ENCODE measurements at regions not wholly inside any gene's neighbourhood (a gene's known extent, or its start where the extent isn't known, plus 50 kb on each side); places are given as distances from the start of the nearest gene placed in this dataset.
"Not testable (repeated sequence)": the region's sequence is repeated elsewhere in the genome, so short reads cannot be mapped to it uniquely, and the experiment has no call there.

DNA sequence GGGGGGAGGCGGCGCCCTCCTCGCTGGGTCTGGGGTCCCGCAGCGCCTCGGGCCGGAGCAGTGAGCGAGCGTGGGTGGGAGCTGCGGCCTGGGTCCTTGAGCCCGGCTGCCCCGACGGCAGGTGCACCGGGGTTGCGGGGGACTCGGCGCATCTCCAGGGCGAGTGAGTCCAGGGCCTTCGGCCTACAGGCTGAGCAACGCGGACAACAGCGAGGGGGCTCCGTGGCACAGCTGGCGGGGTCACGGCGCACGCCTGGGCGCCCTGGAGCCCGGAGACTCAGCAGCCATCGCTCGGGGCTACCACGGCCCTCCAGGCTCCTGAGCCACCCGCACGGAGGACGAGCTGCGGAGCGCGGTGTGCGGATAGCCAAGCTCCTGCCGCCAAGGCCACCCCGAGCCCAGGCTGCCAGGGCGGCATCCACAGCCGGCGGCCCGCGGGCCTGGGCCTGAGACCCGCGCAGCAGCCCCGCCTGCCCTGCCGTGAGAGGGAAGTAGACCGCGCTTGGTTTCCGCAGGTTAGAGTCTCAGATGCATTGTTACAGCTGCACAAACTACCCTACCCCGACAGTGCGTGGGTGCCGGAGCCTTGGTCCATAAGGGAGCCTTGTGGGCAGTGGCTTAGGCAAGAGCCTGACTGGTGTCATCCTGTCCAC, 253.9 kb upstream of the SGCG start:
- TF ChIP-seq, protein P1, sequence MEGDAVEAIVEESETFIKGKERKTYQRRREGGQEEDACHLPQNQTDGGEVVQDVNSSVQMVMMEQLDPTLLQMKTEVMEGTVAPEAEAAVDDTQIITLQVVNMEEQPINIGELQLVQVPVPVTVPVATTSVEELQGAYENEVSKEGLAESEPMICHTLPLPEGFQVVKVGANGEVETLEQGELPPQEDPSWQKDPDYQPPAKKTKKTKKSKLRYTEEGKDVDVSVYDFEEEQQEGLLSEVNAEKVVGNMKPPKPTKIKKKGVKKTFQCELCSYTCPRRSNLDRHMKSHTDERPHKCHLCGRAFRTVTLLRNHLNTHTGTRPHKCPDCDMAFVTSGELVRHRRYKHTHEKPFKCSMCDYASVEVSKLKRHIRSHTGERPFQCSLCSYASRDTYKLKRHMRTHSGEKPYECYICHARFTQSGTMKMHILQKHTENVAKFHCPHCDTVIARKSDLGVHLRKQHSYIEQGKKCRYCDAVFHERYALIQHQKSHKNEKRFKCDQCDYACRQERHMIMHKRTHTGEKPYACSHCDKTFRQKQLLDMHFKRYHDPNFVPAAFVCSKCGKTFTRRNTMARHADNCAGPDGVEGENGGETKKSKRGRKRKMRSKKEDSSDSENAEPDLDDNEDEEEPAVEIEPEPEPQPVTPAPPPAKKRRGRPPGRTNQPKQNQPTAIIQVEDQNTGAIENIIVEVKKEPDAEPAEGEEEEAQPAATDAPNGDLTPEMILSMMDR (IDR thresholded peaks at IDR 0.05; ENCODE audit: partially characterized antibody, unreplicated experiment): no peak
- no peak overlapping the region for H3K4me3 Mint-ChIP-seq (ENCODE audit: unreplicated experiment)
- DNase-seq: no peak

GRCh38 chr13:22927845-22928244, 252.9 kb upstream of the SGCG start:
- not testable (repeated sequence) for H3K36me3 Mint-ChIP-seq (ENCODE audit: unreplicated experiment)

More for the DNA sequence above, 253.9 kb upstream of the SGCG start:
- H3K4me1 Mint-ChIP-seq (ENCODE audit: low read depth, unreplicated experiment): peaks cover 7% of the 10 kb centered on the region
- peaks cover 6% of the 10 kb centered on the region for H3K9me3 Mint-ChIP-seq (ENCODE audit: unreplicated experiment)
- no peak overlapping the region for H3K27ac Mint-ChIP-seq (ENCODE audit: unreplicated experiment)
- H3K27me3 Mint-ChIP-seq (ENCODE audit: unreplicated experiment): peaks cover 6% of the 10 kb centered on the region
- H3K36me3 Mint-ChIP-seq (ENCODE audit: unreplicated experiment): peaks cover 5% of the 10 kb centered on the region

DNA sequence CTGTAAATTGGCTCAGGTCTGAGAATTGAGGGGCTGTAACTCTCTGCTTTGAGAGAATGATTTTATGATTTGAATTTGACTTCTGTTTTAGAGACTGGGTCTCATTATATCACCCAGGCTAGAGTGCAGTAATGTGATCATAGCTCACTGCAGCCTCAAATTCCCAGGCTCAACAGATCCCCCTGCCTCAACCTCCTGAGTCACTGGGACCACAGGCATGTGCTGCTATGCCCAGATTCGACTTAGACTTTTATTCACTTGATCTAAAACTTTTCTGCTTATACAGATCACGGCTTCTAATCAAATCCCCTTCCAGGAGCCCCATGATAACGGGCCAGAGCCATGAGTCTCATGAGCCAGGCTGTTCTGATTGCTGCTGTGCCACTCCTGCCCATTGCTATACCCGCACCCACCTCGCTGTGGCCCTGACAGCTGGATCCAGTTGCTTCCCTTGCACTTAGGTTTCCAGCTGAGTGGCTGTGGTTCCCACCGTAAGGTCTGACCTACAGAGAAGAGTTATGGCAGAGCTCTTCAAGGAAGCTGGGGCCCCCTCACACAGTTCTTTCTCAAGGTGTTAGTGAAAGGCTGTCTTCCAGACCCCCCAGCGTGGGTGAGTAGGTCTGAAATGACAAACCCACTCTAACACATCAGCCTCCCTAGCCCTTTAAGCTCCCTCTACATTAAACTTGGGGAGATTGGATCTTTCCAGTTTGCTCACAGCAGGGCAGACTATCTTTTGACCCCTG, 251.2 kb upstream of the SGCG start:
- Mint-ChIP-seq H3K27ac (ENCODE audit: unreplicated experiment) (no peak overlapping the region), H3K4me1 (ENCODE audit: low read depth, unreplicated experiment) (peaks cover 7% of the 10 kb centered on the region), H3K36me3 (ENCODE audit: unreplicated experiment) (peaks cover 5% of the 10 kb centered on the region), H3K9me3 (ENCODE audit: unreplicated experiment) (peaks cover 7% of the 10 kb centered on the region), H3K27me3 (ENCODE audit: unreplicated experiment) (peaks cover 5% of the 10 kb centered on the region), H3K4me3 (ENCODE audit: unreplicated experiment) (no peak overlapping the region)
- DNase-seq: no peak
- TF ChIP-seq, protein P1 (IDR thresholded peaks at IDR 0.05; ENCODE audit: partially characterized antibody, unreplicated experiment): no peak

More at GRCh38 chr13:22927845-22928244, 252.9 kb upstream of the SGCG start:
- not testable (repeated sequence) for H3K9me3 Mint-ChIP-seq (ENCODE audit: unreplicated experiment); H3K27me3 Mint-ChIP-seq (ENCODE audit: unreplicated experiment); DNase-seq; H3K4me1 Mint-ChIP-seq (ENCODE audit: low read depth, unreplicated experiment); H3K4me3 Mint-ChIP-seq (ENCODE audit: unreplicated experiment); H3K27ac Mint-ChIP-seq (ENCODE audit: unreplicated experiment)

- TF ChIP-seq, protein P1 (IDR thresholded peaks at IDR 0.05; ENCODE audit: partially characterized antibody, unreplicated experiment): no peak
- Mint-ChIP-seq H3K27ac (ENCODE audit: unreplicated experiment) (no peak overlapping the region), H3K4me3 (ENCODE audit: unreplicated experiment) (no peak overlapping the region), H3K36me3 (ENCODE audit: unreplicated experiment) (no peaks in the 10 kb centered on the region), H3K9me3 (ENCODE audit: unreplicated experiment) (peaks cover 2% of the 10 kb centered on the region), H3K4me1 (ENCODE audit: low read depth, unreplicated experiment) (no peaks in the 10 kb centered on the region), H3K27me3 (ENCODE audit: unreplicated experiment) (peaks cover 2% of the 10 kb centered on the region)
- DNase-seq: no peak
Observed at GRCh38 chr13:22931576-22931975, 249.2 kb upstream of the SGCG start.

- not testable (repeated sequence) for H3K27me3 Mint-ChIP-seq (ENCODE audit: unreplicated experiment); H3K9me3 Mint-ChIP-seq (ENCODE audit: unreplicated experiment); DNase-seq; H3K27ac Mint-ChIP-seq (ENCODE audit: unreplicated experiment); H3K4me1 Mint-ChIP-seq (ENCODE audit: low read depth, unreplicated experiment); H3K36me3 Mint-ChIP-seq (ENCODE audit: unreplicated experiment); H3K4me3 Mint-ChIP-seq (ENCODE audit: unreplicated experiment)
Observed at GRCh38 chr13:22932632-22933412, 248.0 kb upstream of the SGCG start.

Measured in glutamatergic neuron (in vitro differentiated cells).